Thymus (tissue), 11 donors: ENCODE measurements at regions not wholly inside any gene's neighbourhood (a gene's known extent, or its start where the extent isn't known, plus 50 kb on each side); places are given as distances from the start of the nearest gene placed in this dataset.

Experiments used
- DNase-seq, 9 donors: peaks; one replicate each; pipeline ENCODE4 v3.0.0-alpha.2; 2013; ENCODE audit warnings: low spot score in 9 of 9, low read depth in 6 of 9, missing footprints in 1 of 9
- H3K27ac ChIP-seq, 2 donors: one replicate each; pipeline ENCODE4 v1.5.1; 2013; ENCODE audit warnings: control low read depth in 1 of 2, low read depth in 1 of 2, low read length in 1 of 2, mild to moderate bottlenecking in 1 of 2, moderate library complexity in 1 of 2
- H3K27me3 ChIP-seq, 2 donors: one replicate each; pipeline ENCODE4 v1.5.1; 2013; ENCODE audit warnings: low read length in 1 of 2; ENCODE audit not compliant: control insufficient read depth in 2 of 2, insufficient read depth in 1 of 2
- H3K36me3 ChIP-seq, 2 donors: one replicate each; pipeline ENCODE4 v1.5.1; 2013; ENCODE audit warnings: low read length in 1 of 2, mild to moderate bottlenecking in 1 of 2, moderate library complexity in 1 of 2; ENCODE audit not compliant: control insufficient read depth in 2 of 2, insufficient read depth in 2 of 2
- H3K4me1 ChIP-seq, 2 donors: one replicate each; pipeline ENCODE4 v1.5.1; 2013; ENCODE audit warnings: low read length in 2 of 2; ENCODE audit not compliant: control insufficient read depth in 2 of 2, insufficient read depth in 2 of 2
- H3K4me3 ChIP-seq, 2 donors: one replicate each; pipeline ENCODE4 v1.5.1; 2013; ENCODE audit warnings: low read length in 2 of 2, control low read depth in 1 of 2, mild to moderate bottlenecking in 1 of 2
- H3K9me3 ChIP-seq, 2 donors: one replicate each; pipeline ENCODE4 v1.5.1; 2013; ENCODE audit warnings: low read length in 1 of 2, mild to moderate bottlenecking in 1 of 2; ENCODE audit not compliant: control insufficient read depth in 2 of 2, insufficient read depth in 1 of 2
- WGBS: extraction: QIAGEN DNeasy Blood & Tissue Kit; methylation state at CpG from one replicate; pipeline ENCODE4 v1.1.7; 2013; 5-methylcytosine and 5-hydroxymethylcytosine counted together
- donor health status: healthy.

- no peaks in the 10 kb centered on the region for H3K36me3 ChIP-seq
- H3K27ac ChIP-seq: no peak overlapping the region
- DNase-seq: no peak
- H3K4me1 ChIP-seq: no peaks in the 10 kb centered on the region
- peaks cover 3 to 11% of the 10 kb centered on the region in 2 donors for H3K9me3 ChIP-seq
- 79% methylated on average over 5 of the region's 5 CpGs for WGBS
- H3K4me3 ChIP-seq: no peak overlapping the region
- H3K27me3 ChIP-seq: no peaks in the 10 kb centered on the region
These were observed 128.6 kb upstream of the THY1 start for GRCh38 chr11:119551420-119552105.

- H3K27me3 ChIP-seq: no peaks in the 10 kb centered on the region
- peaks cover 3 to 18% of the 10 kb centered on the region in 2 donors for H3K9me3 ChIP-seq
- H3K36me3 ChIP-seq: no peaks in the 10 kb centered on the region
- no peak overlapping the region for H3K4me3 ChIP-seq
- WGBS: 62% methylated on average over 2 of the region's 2 CpGs
- no peaks in the 10 kb centered on the region for H3K4me1 ChIP-seq
- DNase-seq: no peak
- no peak overlapping the region for H3K27ac ChIP-seq
These were observed 127.2 kb upstream of the THY1 start for GRCh38 chr11:119550053-119550752.

GRCh38 chr11:119547511-119547910, 124.5 kb upstream of the THY1 start:
- WGBS: 89% methylated on average over 5 of the region's 5 CpGs
- no peak for DNase-seq
- Histone ChIP-seq H3K27ac (no peak overlapping the region), H3K4me1 (no peaks in the 10 kb centered on the region), H3K36me3 (no peaks in the 10 kb centered on the region), H3K27me3 (no peaks in the 10 kb centered on the region), H3K9me3 (peaks cover 3 to 18% of the 10 kb centered on the region in 2 donors), H3K4me3 (no peak overlapping the region)

GRCh38 chr11:119545978-119546915, 123.3 kb upstream of the THY1 start:
- H3K4me3 ChIP-seq: no peak overlapping the region
- peaks cover 3 to 18% of the 10 kb centered on the region in 2 donors for H3K9me3 ChIP-seq
- 96% methylated on average over 13 of the region's 13 CpGs for WGBS
- H3K27ac ChIP-seq: no peak overlapping the region
- H3K36me3 ChIP-seq: no peaks in the 10 kb centered on the region
- no peak for DNase-seq
- no peaks in the 10 kb centered on the region for H3K4me1 ChIP-seq
- no peaks in the 10 kb centered on the region for H3K27me3 ChIP-seq

GRCh38 chr11:119540370-119541125, 117.6 kb upstream of the THY1 start:
- no peak for DNase-seq
- 90% methylated on average over 7 of the region's 7 CpGs for WGBS
- no peaks in the 10 kb centered on the region for H3K9me3 ChIP-seq
- no peaks in the 10 kb centered on the region for H3K36me3 ChIP-seq
- peak overlapping the region in 1 of 2 donors; percentile 8 for H3K27ac ChIP-seq
- H3K27me3 ChIP-seq: no peaks in the 10 kb centered on the region
- no peaks in the 10 kb centered on the region for H3K4me1 ChIP-seq
- no peak overlapping the region for H3K4me3 ChIP-seq

- 95% methylated on average over 4 of the region's 4 CpGs for WGBS
- no peaks in the 10 kb centered on the region for H3K9me3 ChIP-seq
- no peak overlapping the region for H3K27ac ChIP-seq
- no peaks in the 10 kb centered on the region for H3K4me1 ChIP-seq
- no peaks in the 10 kb centered on the region for H3K36me3 ChIP-seq
- H3K4me3 ChIP-seq: no peak overlapping the region
- no peak for DNase-seq
- no peaks in the 10 kb centered on the region for H3K27me3 ChIP-seq
These were observed 116.6 kb upstream of the THY1 start for GRCh38 chr11:119539583-119539982.

- DNase-seq: no peak
- H3K4me1 ChIP-seq: no peaks in the 10 kb centered on the region
- H3K9me3 ChIP-seq: no peaks in the 10 kb centered on the region
- H3K27ac ChIP-seq: no peak overlapping the region
- no peaks in the 10 kb centered on the region for H3K36me3 ChIP-seq
- no peak overlapping the region for H3K4me3 ChIP-seq
- WGBS: 94% methylated on average over 2 of the region's 2 CpGs
- no peaks in the 10 kb centered on the region for H3K27me3 ChIP-seq
These were observed 115.8 kb upstream of the THY1 start for GRCh38 chr11:119538753-119539152.

GRCh38 chr11:119537306-119538253, 114.6 kb upstream of the THY1 start:
- Histone ChIP-seq H3K9me3 (no peaks in the 10 kb centered on the region), H3K4me3 (no peak overlapping the region), H3K4me1 (no peaks in the 10 kb centered on the region), H3K27ac (no peak overlapping the region), H3K27me3 (no peaks in the 10 kb centered on the region), H3K36me3 (no peaks in the 10 kb centered on the region)
- no peak for DNase-seq
- 66% methylated on average over 12 of the region's 12 CpGs for WGBS
